Stimulated activated naive CD8-positive, alpha-beta T cell treated with anti-CD3 and anti-CD28 coated beads, Interleukin-15, Interleukin-2, amounts not matched to agents 100 ng/mL and 50 ng/mL, for 24 hours (primary cell): ENCODE measurements at regions not wholly inside any gene's neighbourhood (a gene's known extent, or its start where the extent isn't known, plus 50 kb on each side); places are given as distances from the start of the nearest gene placed in this dataset.

Experiments used
- H3K27ac Mint-ChIP-seq: one replicate; pipeline ENCODE4 v1.8.0; 2021; ENCODE audit warnings: mild to moderate bottlenecking, mixed read lengths
- H3K27me3 Mint-ChIP-seq: one replicate; pipeline ENCODE4 v1.8.0; 2021; ENCODE audit warnings: mixed read lengths
- H3K36me3 Mint-ChIP-seq: one replicate; pipeline ENCODE4 v1.8.0; 2021; ENCODE audit warnings: low read depth, mixed read lengths
- H3K4me1 Mint-ChIP-seq: one replicate; pipeline ENCODE4 v1.8.0; 2021; ENCODE audit warnings: low read depth, mixed read lengths
- H3K4me3 Mint-ChIP-seq: one replicate; pipeline ENCODE4 v1.8.0; 2021; ENCODE audit warnings: mild to moderate bottlenecking, mixed read lengths
- H3K9me3 Mint-ChIP-seq: one replicate; pipeline ENCODE4 v1.8.0; 2021; ENCODE audit warnings: mixed read lengths

- Mint-ChIP-seq H3K9me3 (peaks cover 9% of the 10 kb centered on the region), H3K4me1 (no peaks in the 10 kb centered on the region), H3K4me3 (no peak overlapping the region), H3K27me3 (no peaks in the 10 kb centered on the region), H3K36me3 (no peaks in the 10 kb centered on the region), H3K27ac (no peak overlapping the region)
These were observed 1883.7 kb upstream of the C9orf72 start for GRCh38 chr9:29456940-29457339.

DNA sequence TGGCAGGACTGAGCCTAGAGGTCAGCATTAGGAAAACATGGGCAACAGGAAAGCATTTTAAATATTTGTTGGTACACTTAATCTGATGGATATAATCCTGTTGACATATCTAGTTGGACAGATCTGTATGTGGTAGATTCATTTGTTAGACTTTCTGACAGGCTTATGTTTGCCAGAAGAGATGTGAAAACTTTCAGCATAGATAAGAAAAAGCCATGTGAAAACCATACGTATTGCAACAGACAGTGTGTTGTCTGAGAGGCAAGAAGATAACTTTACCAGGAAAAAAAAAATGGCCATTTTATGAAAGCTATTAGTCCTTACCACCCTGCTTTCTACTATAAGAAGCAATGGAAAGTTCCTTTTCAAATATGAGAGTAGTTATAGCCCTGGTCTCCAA, 1902.2 kb upstream of the C9orf72 start:
- Mint-ChIP-seq H3K4me1 (no peaks in the 10 kb centered on the region), H3K36me3 (no peaks in the 10 kb centered on the region), H3K27ac (no peak overlapping the region), H3K9me3 (peaks cover 23% of the 10 kb centered on the region), H3K4me3 (no peak overlapping the region), H3K27me3 (no peaks in the 10 kb centered on the region)

DNA sequence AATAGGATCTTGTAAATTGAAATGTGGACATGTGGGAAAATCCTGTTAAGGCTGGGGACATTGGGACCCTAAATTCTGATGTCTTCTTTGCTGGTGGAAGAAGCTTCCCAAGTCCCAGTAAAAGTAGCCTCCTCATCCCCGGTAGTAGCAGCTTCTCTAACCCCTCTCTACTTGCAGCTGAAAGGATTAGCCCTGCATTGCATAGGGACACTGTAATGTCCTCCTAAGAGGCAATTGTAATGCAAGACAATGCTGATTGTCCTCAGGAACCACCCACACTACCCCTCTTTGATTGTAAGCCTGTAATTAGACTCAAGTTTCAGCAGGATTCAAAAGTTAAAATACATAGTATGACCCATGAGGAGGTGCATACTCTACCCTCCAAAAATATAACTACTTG, 1938.4 kb upstream of the C9orf72 start:
- Mint-ChIP-seq H3K4me3 (no peak overlapping the region), H3K9me3 (peaks cover 14% of the 10 kb centered on the region), H3K4me1 (no peaks in the 10 kb centered on the region), H3K36me3 (no peaks in the 10 kb centered on the region), H3K27me3 (no peaks in the 10 kb centered on the region), H3K27ac (no peak overlapping the region)

DNA sequence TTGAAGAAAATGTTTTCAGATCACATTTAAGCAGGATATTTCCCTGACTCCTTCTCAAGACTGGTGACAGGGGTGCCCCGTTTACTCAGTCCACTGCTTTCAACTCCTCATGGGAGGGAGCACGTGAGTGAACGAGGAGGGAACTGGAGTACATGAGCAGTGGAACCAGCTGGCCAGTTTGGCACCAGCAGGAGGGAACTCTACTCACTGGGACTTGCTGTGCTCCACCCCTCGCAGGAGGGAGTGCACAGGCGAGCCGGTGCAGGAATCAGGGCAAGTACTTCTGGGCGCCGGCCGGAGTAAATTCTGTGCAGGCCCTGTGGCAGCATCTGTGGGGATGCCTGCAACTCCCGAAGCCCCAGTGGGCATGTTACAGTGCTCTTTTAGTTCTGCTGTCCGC, 1941.1 kb upstream of the C9orf72 start:
- Mint-ChIP-seq H3K4me1 (no peaks in the 10 kb centered on the region), H3K27ac (no peak overlapping the region), H3K4me3 (no peak overlapping the region), H3K27me3 (no peaks in the 10 kb centered on the region), H3K9me3 (peaks cover 4% of the 10 kb centered on the region), H3K36me3 (no peaks in the 10 kb centered on the region)

GRCh38 chr9:29514862-29515261, 1941.6 kb upstream of the C9orf72 start:
- Mint-ChIP-seq H3K27ac (no peak overlapping the region), H3K9me3 (peaks cover 4% of the 10 kb centered on the region), H3K4me3 (no peak overlapping the region), H3K36me3 (no peaks in the 10 kb centered on the region), H3K4me1 (no peaks in the 10 kb centered on the region), H3K27me3 (no peaks in the 10 kb centered on the region)

DNA sequence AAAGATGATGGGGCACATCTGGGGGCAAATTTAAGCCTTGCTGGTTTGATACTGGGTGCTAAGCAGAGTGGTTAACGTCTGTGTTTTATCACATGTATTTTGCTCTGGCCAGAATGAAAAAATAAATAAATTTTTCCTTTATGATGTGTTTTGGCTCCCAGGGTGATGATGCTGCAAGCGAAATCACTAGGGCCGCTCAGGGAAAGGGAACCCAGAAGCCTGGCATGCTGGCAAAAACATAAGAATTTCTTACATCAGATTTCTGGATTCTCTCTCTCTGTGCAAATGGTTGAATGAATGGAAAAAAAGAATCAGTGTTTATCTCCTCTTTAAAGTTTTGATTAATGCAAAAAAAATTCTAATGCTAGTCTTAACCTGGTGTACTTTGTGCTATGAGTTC, 1975.2 kb upstream of the C9orf72 start:
- Mint-ChIP-seq H3K36me3 (no peaks in the 10 kb centered on the region), H3K27ac (no peak overlapping the region), H3K27me3 (no peaks in the 10 kb centered on the region), H3K9me3 (peaks cover 7% of the 10 kb centered on the region), H3K4me3 (no peak overlapping the region), H3K4me1 (no peaks in the 10 kb centered on the region)

DNA sequence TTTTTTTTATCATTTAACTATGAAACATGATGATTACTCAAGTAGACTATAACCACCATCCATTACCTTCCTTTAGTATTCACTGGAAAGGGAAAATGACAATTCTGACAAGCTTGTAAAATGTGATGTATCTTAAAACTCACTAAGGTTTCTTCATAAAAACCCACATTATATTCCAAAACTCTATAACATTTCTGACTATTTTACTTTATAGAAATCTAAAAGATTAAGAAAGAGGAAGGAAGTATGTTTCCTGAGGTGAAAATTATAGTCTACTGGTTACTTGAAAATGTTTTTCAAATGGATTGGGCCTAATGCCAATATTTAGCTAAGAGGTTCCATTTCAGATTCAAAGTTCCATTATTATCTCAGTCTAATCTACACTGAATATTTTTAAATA, 1982.2 kb upstream of the C9orf72 start:
- Mint-ChIP-seq H3K27me3 (no peaks in the 10 kb centered on the region), H3K27ac (no peak overlapping the region), H3K4me1 (no peaks in the 10 kb centered on the region), H3K9me3 (peaks cover 4% of the 10 kb centered on the region), H3K4me3 (no peak overlapping the region), H3K36me3 (no peaks in the 10 kb centered on the region)

DNA sequence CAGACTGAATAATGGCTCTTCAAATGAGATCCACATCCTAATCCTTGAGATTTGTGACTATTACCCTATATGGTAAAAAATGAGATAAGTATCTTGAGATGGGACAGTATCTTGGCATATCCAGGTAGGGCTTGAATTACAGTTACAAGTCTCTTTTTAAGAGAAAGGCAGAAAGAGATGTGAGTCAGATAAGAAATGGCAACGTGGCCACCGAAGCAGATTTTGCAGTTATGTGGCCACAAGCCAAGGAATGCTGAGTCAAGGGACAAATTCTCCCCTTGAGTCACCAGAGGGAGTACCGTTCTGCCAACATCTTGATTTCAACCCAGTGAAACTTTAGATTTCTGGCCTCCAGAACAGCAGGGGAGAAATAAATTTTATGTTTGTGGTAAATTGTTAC, 1983.0 kb upstream of the C9orf72 start:
- Mint-ChIP-seq H3K27ac (no peak overlapping the region), H3K9me3 (peaks cover 4% of the 10 kb centered on the region), H3K27me3 (no peaks in the 10 kb centered on the region), H3K4me3 (no peak overlapping the region), H3K36me3 (no peaks in the 10 kb centered on the region), H3K4me1 (no peaks in the 10 kb centered on the region)

DNA sequence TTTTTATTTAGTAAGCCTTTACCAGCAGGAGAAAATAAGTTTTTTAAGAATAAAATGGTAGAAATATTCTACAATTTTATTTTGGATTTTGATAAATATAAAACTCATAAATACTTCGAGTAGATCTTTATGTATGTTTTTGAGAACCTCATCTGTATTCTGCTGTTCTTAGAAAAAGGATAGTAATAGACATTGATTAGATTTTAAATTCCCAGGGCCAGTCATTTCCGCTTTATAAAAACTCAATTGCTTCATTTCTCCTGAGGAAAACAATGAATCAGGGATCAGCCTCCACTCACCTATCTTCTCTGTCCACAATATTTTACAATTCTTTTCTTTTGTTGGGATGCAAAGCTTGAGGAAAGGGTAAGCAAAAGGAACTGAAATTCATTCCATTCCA, 1983.5 kb upstream of the C9orf72 start:
- no peaks in the 10 kb centered on the region for H3K27me3 Mint-ChIP-seq
- no peak overlapping the region for H3K4me3 Mint-ChIP-seq
- H3K36me3 Mint-ChIP-seq: no peaks in the 10 kb centered on the region
- peaks cover 4% of the 10 kb centered on the region for H3K9me3 Mint-ChIP-seq
- no peak overlapping the region for H3K27ac Mint-ChIP-seq
- no peaks in the 10 kb centered on the region for H3K4me1 Mint-ChIP-seq

DNA sequence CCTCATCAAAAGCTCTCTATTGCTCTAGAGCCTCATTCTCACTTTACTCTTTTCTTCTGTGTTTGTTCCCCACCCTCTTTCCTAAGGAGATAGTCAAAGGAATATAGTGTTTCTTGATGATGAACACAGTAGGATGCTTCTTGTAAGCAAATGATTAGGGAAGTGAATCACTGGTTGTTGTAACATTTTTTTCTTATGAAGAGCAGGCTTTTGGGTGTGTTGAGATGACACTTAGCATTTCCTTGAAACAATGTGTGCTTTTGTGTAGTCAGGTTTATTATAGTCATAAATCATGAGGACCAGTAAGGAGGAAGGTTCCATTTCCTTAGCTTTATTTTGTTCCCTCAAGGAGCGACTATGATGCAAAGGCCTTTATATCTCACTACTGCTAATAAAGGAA, 1991.3 kb upstream of the C9orf72 start:
- Mint-ChIP-seq H3K36me3 (no peaks in the 10 kb centered on the region), H3K27me3 (no peaks in the 10 kb centered on the region), H3K4me3 (no peak overlapping the region), H3K9me3 (no peaks in the 10 kb centered on the region), H3K4me1 (no peaks in the 10 kb centered on the region), H3K27ac (no peak overlapping the region)

DNA sequence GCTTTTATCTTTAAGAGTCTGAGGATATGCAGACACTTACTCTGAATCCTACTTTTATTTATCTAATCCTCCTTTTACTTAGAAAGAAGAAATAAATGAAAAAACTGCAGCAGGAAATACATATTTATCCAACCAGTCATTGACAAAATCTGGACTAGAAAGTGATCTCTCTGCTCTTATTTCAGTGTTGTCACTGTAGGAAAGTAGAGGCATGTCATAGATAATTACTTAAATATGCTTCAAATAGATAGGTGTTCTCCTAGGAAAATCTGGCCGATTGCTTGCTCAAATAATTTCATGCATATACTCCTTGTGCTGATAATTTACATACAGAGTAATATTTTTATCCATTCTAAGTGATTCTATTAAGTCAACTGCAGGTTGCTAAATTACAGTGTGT, 2001.9 kb upstream of the C9orf72 start:
- no peak overlapping the region for H3K4me3 Mint-ChIP-seq
- H3K27me3 Mint-ChIP-seq: no peaks in the 10 kb centered on the region

DNA sequence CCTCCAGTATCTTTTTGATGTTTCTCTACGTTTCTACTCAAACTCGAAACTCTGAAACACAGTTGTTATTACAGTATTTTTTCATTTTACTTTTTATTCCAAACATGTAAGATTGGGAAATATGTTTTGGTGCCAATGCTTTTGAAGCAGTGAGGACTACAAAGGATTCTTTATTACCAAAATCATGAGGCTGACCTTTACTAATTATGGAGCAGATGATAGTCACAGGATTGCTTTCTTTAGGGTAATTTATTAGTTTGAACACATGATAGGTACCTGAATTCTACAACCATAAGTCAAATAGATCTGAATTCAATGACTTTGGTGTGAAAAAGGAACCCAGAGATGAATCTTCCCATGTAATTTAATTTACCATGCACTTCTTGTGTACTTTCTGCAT, 2015.1 kb upstream of the C9orf72 start:
- no peak overlapping the region for H3K27ac Mint-ChIP-seq
- no peaks in the 10 kb centered on the region for H3K4me1 Mint-ChIP-seq
- no peaks in the 10 kb centered on the region for H3K36me3 Mint-ChIP-seq
- H3K4me3 Mint-ChIP-seq: no peak overlapping the region
- H3K27me3 Mint-ChIP-seq: no peaks in the 10 kb centered on the region
- peaks cover 18% of the 10 kb centered on the region for H3K9me3 Mint-ChIP-seq

More for the DNA sequence above, 2001.9 kb upstream of the C9orf72 start:
- H3K36me3 Mint-ChIP-seq: no peaks in the 10 kb centered on the region
- H3K9me3 Mint-ChIP-seq: peaks cover 4% of the 10 kb centered on the region
- no peak overlapping the region for H3K27ac Mint-ChIP-seq
- no peaks in the 10 kb centered on the region for H3K4me1 Mint-ChIP-seq

DNA sequence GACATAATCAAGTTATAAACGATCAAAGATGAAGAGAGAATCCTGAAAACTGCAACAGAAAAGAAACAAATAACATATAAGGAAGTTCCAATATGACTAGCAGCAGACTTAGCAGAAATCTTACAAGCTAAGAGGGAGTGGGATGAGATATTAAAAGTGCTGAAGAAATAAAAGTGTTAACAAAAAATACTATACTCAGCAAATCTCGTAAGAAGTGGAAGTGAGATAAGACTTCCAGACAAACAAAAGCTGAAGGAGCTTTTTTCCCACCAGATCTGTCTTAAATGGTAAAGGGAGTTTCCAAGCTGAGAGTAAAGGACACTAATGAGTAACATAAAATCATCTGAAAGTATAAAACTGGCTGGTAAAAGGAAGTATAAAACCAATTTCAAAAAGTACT, 2036.0 kb upstream of the C9orf72 start:
- H3K27ac Mint-ChIP-seq: no peak overlapping the region
- H3K9me3 Mint-ChIP-seq: no peaks in the 10 kb centered on the region
- no peaks in the 10 kb centered on the region for H3K36me3 Mint-ChIP-seq
- H3K4me1 Mint-ChIP-seq: no peaks in the 10 kb centered on the region
- H3K27me3 Mint-ChIP-seq: no peaks in the 10 kb centered on the region
- H3K4me3 Mint-ChIP-seq: no peak overlapping the region

DNA sequence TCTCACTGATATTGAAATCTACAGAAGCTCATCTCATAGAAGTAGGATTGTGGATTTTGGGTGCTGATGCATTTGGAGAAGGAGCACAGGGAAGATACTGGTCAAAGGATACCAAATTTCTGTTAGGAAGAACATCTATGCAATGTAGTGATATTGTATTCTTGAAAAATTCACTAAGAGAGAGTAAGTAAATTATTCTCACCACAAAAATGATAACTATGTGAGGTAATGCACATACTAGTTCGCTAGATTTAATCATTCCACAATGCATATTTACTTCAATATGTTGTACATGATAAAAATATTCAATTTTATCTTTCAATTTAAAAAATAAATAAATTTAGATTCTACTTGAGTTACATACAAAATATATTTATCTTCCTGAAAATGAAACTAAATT, 2040.5 kb upstream of the C9orf72 start:
- H3K27me3 Mint-ChIP-seq: no peaks in the 10 kb centered on the region
- H3K4me1 Mint-ChIP-seq: no peaks in the 10 kb centered on the region
- no peaks in the 10 kb centered on the region for H3K9me3 Mint-ChIP-seq
- H3K4me3 Mint-ChIP-seq: no peak overlapping the region
- H3K36me3 Mint-ChIP-seq: no peaks in the 10 kb centered on the region
- no peak overlapping the region for H3K27ac Mint-ChIP-seq

- H3K4me3 Mint-ChIP-seq: no peak overlapping the region
- no peaks in the 10 kb centered on the region for H3K36me3 Mint-ChIP-seq
- no peaks in the 10 kb centered on the region for H3K27me3 Mint-ChIP-seq
- no peak overlapping the region for H3K27ac Mint-ChIP-seq
- no peaks in the 10 kb centered on the region for H3K9me3 Mint-ChIP-seq
- no peaks in the 10 kb centered on the region for H3K4me1 Mint-ChIP-seq
These were observed 2043.6 kb upstream of the C9orf72 start for GRCh38 chr9:29616844-29617243.

- Mint-ChIP-seq H3K9me3 (peaks cover 12% of the 10 kb centered on the region), H3K4me1 (no peaks in the 10 kb centered on the region), H3K27ac (no peak overlapping the region), H3K36me3 (no peaks in the 10 kb centered on the region), H3K27me3 (no peaks in the 10 kb centered on the region), H3K4me3 (no peak overlapping the region)
These were observed 2052.0 kb upstream of the C9orf72 start for GRCh38 chr9:29625292-29625731.

DNA sequence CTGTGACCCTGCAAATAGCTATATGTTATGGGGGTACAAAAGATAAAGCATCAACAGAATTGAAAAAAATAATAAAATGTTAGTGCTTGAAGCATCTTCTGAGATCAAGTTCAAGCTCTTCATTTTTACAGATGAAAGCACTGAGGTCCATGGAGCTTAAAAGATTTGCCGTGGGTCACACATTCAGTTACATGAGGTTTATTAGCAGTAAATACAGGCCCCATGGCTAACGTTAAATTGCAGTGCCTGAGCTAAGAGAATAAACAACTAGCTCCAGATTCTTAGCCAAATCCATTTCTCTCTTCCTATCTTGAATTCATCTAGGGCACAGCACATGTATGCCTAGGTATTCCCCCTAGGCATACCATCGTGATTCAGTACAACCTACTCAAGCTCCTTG, 2052.7 kb upstream of the C9orf72 start:
- Mint-ChIP-seq H3K27me3 (no peaks in the 10 kb centered on the region), H3K9me3 (peaks cover 13% of the 10 kb centered on the region), H3K27ac (no peak overlapping the region), H3K4me3 (no peak overlapping the region), H3K4me1 (no peaks in the 10 kb centered on the region), H3K36me3 (no peaks in the 10 kb centered on the region)
